HG02884 (cell line): ENCODE measurements at regions not wholly inside any gene's neighbourhood (a gene's known extent, or its start where the extent isn't known, plus 50 kb on each side); places are given as distances from the start of the nearest gene placed in this dataset.
A peak's percentile ranks its signal among the peaks of the same experiment; 100 is the strongest.
"Not testable (repeated sequence)": the region's sequence is repeated elsewhere in the genome, so short reads cannot be mapped to it uniquely, and the experiment has no call there.

Experiments used
- ATAC-seq: cut with Tn5 transposase; IDR thresholded peaks from one replicate; pipeline ENCODE4 v1.9.1; 2021; ENCODE audit warnings: mild to moderate bottlenecking, moderate library complexity; ENCODE audit not compliant: unreplicated experiment

- no peak for ATAC-seq
These were observed 263.2 kb downstream of the KCNJ3 start for GRCh38 chr2:154961676-154962075.

- peak; percentile 76 for ATAC-seq
These were observed 262.5 kb downstream of the KCNJ3 start for GRCh38 chr2:154960802-154961583.

- ATAC-seq = no peak
These were observed 254.0 kb downstream of the KCNJ3 start for GRCh38 chr2:154952346-154952980.

- ATAC-seq = not testable (repeated sequence)
These were observed 248.9 kb downstream of the KCNJ3 start for GRCh38 chr2:154947416-154947815.

GRCh38 chr2:154945984-154946383 is 247.5 kb downstream of the KCNJ3 start:
- ATAC-seq = no peak

GRCh38 chr2:154941379-154941778 is 242.9 kb downstream of the KCNJ3 start:
- ATAC-seq = no peak

- no peak for ATAC-seq
These were observed 235.7 kb downstream of the KCNJ3 start for GRCh38 chr2:154934213-154934612.

GRCh38 chr2:154924531-154924930 is 226.0 kb downstream of the KCNJ3 start:
- ATAC-seq = no peak

GRCh38 chr2:154914561-154914960 is 216.1 kb downstream of the KCNJ3 start:
- ATAC-seq = no peak

- ATAC-seq = no peak
These were observed 213.7 kb downstream of the KCNJ3 start for GRCh38 chr2:154912215-154912614.

- no peak for ATAC-seq
These were observed 213.2 kb downstream of the KCNJ3 start for GRCh38 chr2:154911729-154912128.

GRCh38 chr2:154910701-154911100 is 212.2 kb downstream of the KCNJ3 start:
- ATAC-seq = no peak

- ATAC-seq = no peak
These were observed 209.8 kb downstream of the KCNJ3 start for GRCh38 chr2:154908327-154908726.
